BJ (cell line): ENCODE measurements at regions not wholly inside any gene's neighbourhood (a gene's known extent, or its start where the extent isn't known, plus 50 kb on each side); places are given as distances from the start of the nearest gene placed in this dataset.

Experiments used
- CTCF ChIA-PET: fragments of 350-600 bp; formaldehyde crosslinking; extraction: SDS; loops from one replicate; lab custom pipeline; 2021; ENCODE audit warnings: antibody characterized with exemption, inconsistent platforms; lab: Yijun Ruan, JAX
- POLR2A ChIA-PET: fragments of 300-600 bp; sonication (Branson Sonifier 250); formaldehyde crosslinking; extraction: SDS; loops from one replicate; lab custom pipeline; 2021; ENCODE audit warnings: antibody characterized with exemption; lab: Charles Lee
- DNase-seq: peaks from one replicate; pipeline ENCODE4 v3.0.0-alpha.2; 2011; ENCODE audit warnings: low read depth
- H3K27me3 ChIP-seq: 2 replicates; pipeline ENCODE4 v1.6.0; 2011; ENCODE audit warnings: low read length; ENCODE audit not compliant: control insufficient read depth, insufficient read depth
- H3K36me3 ChIP-seq: 2 replicates; pipeline ENCODE4 v1.5.1; 2011; ENCODE audit warnings: low read length; ENCODE audit not compliant: control insufficient read depth, insufficient read depth
- H3K4me3 ChIP-seq: 2 replicates; pipeline ENCODE4 v1.5.1; 2011; ENCODE audit warnings: low read depth, mild to moderate bottlenecking, control low read depth, low read length
- TF ChIP-seq, protein P1 (sequence below): IDR thresholded peaks from 2 replicates; pipeline ENCODE4 v1.5.1; 2011; ENCODE audit warnings: low read depth, mild to moderate bottlenecking, control low read depth, inconsistent platforms, low read length, moderate library complexity; ENCODE audit not compliant: insufficient read depth

DNA sequence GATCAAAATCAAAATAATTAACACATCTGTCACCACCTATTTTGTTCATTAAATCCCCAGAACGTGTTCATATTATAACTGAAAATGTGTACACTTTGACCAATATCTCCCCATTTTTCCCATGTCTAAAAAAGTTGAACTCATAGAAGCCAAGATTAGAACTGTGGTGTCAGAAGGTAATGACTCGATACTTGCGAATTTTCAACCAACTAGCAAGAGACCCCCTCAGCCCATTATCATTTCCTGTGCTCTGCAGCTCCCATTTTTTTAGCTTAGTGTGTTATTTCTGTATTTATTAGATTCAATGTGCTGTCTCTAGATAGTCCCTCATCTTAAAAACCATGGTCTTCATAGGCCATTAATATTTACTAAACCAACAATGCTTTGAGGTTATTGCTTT lies 248.7 kb upstream of the PIK3C3 start:
- CTCF ChIA-PET, result interaction anchor here (1.5 kb wide), 1 partner anchor 15 kb away, joined by 6 read pairs; no protein-coding TSS in a partner anchor
- no peaks in the 10 kb centered on the region for H3K36me3 ChIP-seq
- TF ChIP-seq, protein P1, sequence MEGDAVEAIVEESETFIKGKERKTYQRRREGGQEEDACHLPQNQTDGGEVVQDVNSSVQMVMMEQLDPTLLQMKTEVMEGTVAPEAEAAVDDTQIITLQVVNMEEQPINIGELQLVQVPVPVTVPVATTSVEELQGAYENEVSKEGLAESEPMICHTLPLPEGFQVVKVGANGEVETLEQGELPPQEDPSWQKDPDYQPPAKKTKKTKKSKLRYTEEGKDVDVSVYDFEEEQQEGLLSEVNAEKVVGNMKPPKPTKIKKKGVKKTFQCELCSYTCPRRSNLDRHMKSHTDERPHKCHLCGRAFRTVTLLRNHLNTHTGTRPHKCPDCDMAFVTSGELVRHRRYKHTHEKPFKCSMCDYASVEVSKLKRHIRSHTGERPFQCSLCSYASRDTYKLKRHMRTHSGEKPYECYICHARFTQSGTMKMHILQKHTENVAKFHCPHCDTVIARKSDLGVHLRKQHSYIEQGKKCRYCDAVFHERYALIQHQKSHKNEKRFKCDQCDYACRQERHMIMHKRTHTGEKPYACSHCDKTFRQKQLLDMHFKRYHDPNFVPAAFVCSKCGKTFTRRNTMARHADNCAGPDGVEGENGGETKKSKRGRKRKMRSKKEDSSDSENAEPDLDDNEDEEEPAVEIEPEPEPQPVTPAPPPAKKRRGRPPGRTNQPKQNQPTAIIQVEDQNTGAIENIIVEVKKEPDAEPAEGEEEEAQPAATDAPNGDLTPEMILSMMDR, result no peak
- DNase-seq, result no peak
- POLR2A ChIA-PET, result no interaction called here
- H3K4me3 ChIP-seq, result no peak overlapping the region
- no peaks in the 10 kb centered on the region for H3K27me3 ChIP-seq

DNA sequence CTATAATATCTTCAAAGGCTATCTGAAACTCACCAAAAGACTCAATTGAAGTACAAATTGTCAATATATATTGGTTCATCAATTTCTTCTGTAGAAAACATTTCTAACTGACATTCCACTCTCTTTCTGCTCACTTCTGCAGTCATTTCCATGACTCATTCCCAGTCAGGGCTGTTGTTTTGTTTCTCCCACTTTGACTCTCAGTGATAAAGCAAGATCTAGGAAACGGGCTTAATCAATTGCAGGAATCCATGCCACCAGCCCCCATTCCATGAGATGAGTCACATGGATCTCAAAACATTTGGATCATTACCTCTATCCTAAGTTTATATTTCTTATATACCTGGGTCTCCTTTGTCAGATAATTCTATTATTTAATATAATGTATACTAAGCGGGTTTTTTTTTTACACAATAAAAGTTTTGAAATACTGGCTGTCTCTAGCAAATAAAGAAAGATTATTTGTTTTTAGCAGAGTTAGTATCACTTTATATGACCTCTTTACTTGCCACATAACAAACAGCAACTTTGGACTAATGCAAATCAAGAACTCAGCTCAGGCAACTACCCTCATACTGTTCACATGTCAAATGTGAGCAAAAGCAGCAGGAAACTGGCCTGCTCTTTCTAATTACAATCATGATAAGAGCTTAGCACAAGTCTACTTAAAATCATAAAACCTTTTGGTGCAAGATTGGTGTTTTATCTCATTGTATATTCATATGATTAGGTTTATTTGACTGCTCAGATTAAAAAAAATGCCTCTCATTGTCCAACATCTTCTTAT lies 251.1 kb upstream of the PIK3C3 start:
- TF ChIP-seq, protein P1, result no peak
- Histone ChIP-seq H3K4me3 (no peak overlapping the region), H3K27me3 (no peaks in the 10 kb centered on the region), H3K36me3 (no peaks in the 10 kb centered on the region)
- no peak for DNase-seq
- ChIA-PET POLR2A (no interaction called here), CTCF (no interaction called here)

DNA sequence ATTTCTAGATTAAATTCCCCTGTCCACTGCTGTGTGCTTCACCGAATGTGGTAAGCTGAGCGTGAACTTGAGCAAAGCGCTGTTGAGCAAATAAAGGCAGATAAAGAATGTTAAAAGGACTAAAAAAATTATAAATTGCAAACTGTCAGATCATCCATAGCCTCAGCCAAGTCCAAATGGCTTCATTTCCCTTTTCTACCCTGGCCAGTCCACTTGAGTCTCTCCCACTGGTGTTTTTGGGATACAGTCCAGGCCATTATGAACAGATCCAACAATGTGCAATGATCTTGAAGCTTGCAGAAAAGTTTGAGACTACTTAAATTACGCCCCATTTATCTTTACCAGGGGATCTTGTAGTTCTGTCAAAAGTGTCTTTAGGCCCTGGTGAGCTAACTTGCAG lies 254.6 kb upstream of the PIK3C3 start:
- Histone ChIP-seq H3K36me3 (no peaks in the 10 kb centered on the region), H3K27me3 (no peaks in the 10 kb centered on the region), H3K4me3 (no peak overlapping the region)
- DNase-seq, result no peak
- ChIA-PET POLR2A (no interaction called here), CTCF (no interaction called here)
- TF ChIP-seq, protein P1, result no peak

DNA sequence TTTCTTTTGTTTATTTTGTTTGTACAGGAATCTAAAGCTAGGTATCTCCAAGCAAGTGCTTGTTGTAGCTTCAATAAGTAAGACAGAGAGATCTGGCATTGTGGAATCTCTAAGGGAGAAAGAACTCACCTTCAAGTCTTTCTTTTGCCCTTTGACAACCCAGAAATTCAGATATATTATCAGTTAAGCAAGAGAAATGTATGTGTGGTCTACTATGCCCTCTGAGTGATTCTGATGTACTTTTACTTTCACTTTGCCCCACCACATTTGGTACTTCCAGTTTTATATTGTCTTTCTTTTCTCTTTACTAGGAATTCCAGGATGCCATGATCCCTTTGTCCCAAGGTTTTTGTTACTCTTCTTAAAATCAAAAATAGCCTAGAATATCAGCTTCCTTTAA lies 259.6 kb upstream of the PIK3C3 start:
- Histone ChIP-seq H3K27me3 (no peaks in the 10 kb centered on the region), H3K36me3 (no peaks in the 10 kb centered on the region), H3K4me3 (no peak overlapping the region)
- POLR2A ChIA-PET, result no interaction called here
- TF ChIP-seq, protein P1, result no peak
- CTCF ChIA-PET, result no interaction called here
- no peak for DNase-seq

DNA sequence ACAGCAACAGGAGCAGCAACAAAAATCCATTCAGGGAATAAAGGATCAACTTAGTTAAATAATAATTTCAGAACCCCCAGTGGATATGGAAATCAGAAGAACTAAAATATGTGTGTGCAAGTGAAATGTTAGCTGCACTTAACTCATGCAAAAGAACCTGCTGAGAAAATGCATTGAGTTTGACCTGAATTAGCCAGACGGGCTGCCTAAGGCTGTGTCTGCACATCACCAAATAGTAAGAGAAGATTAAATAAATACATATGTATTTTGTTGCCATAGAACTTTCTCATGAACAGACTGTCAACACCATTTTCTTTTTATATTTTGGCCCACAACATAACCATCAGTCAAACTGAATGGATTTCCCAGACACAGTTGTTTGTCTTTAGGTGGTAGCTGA lies 262.0 kb upstream of the PIK3C3 start:
- TF ChIP-seq, protein P1, result no peak
- ChIA-PET CTCF (no interaction called here), POLR2A (no interaction called here)
- H3K27me3 ChIP-seq, result no peaks in the 10 kb centered on the region
- no peak overlapping the region for H3K4me3 ChIP-seq
- no peak for DNase-seq
- no peaks in the 10 kb centered on the region for H3K36me3 ChIP-seq
